Parathyroid adenoma (tissue), 2 donors: ENCODE measurements at regions not wholly inside any gene's neighbourhood (a gene's known extent, or its start where the extent isn't known, plus 50 kb on each side); places are given as distances from the start of the nearest gene placed in this dataset.

Experiments
- H2AFZ ChIP-seq: fragments of 300-600 bp; sonication (generic); one replicate; pipeline ENCODE4 v1.7.0; 2017; ENCODE audit warnings: antibody characterized with exemption, mild to moderate bottlenecking
- H3K27ac ChIP-seq: fragments of 300-600 bp; sonication (generic); one replicate; pipeline ENCODE4 v1.7.0; 2017
- H3K27me3 ChIP-seq: fragments of 300-600 bp; sonication (generic); one replicate; pipeline ENCODE4 v1.7.0; 2017; ENCODE audit warnings: low read length; ENCODE audit not compliant: control insufficient read depth, insufficient read depth
- H3K36me3 ChIP-seq: fragments of 300-600 bp; sonication (generic); one replicate; pipeline ENCODE4 v1.7.0; 2017; ENCODE audit warnings: low read length; ENCODE audit not compliant: control insufficient read depth, insufficient read depth
- H3K4me1 ChIP-seq: fragments of 300-600 bp; sonication (generic); one replicate; pipeline ENCODE4 v1.7.0; 2017; ENCODE audit warnings: control low read depth
- H3K4me2 ChIP-seq: fragments of 300-600 bp; sonication (generic); one replicate; pipeline ENCODE4 v1.7.0; 2017; ENCODE audit warnings: low read length
- H3K4me3 ChIP-seq: fragments of 300-600 bp; sonication (generic); one replicate; pipeline ENCODE4 v1.7.0; 2017; ENCODE audit warnings: low read depth, low read length
- H3K79me2 ChIP-seq: fragments of 300-600 bp; sonication (generic); one replicate; pipeline ENCODE4 v1.7.0; 2017; ENCODE audit warnings: control low read depth
- H3K9ac ChIP-seq: fragments of 300-600 bp; sonication (generic); one replicate; pipeline ENCODE4 v1.7.0; 2017; ENCODE audit warnings: mild to moderate bottlenecking
- H3K9me3 ChIP-seq: fragments of 300-600 bp; sonication (generic); one replicate; pipeline ENCODE4 v1.7.0; 2017; ENCODE audit warnings: low read length; ENCODE audit not compliant: control insufficient read depth
- CTCF ChIP-seq: fragments of 300-600 bp; sonication (generic); IDR thresholded peaks from one replicate; pipeline ENCODE4 v1.7.0; 2017; ENCODE audit warnings: antibody characterized with exemption, mild to moderate bottlenecking
- donor health status: primary hyperparathyroidism.

- no peak overlapping the region for H3K4me3 ChIP-seq
- no peak overlapping the region for H3K27ac ChIP-seq
- peaks cover 2% of the 10 kb centered on the region for H3K36me3 ChIP-seq
- no peak overlapping the region for H3K4me2 ChIP-seq
- H3K4me1 ChIP-seq: peaks cover 12% of the 10 kb centered on the region
- no peak for TF ChIP-seq CTCF
- no peaks in the 10 kb centered on the region for H3K27me3 ChIP-seq
- H3K9me3 ChIP-seq: no peaks in the 10 kb centered on the region
- H2AFZ ChIP-seq: peak overlapping the region; percentile 56
- H3K9ac ChIP-seq: no peak overlapping the region
- no peaks in the 10 kb centered on the region for H3K79me2 ChIP-seq
Measured at GRCh38 chr12:68532204-68532886, 78.4 kb upstream of the RAP1B start.

- Histone ChIP-seq H3K9ac (no peak overlapping the region), H3K4me3 (no peak overlapping the region), H3K36me3 (peaks cover 2% of the 10 kb centered on the region), H3K27me3 (no peaks in the 10 kb centered on the region), H3K4me1 (peaks cover 14% of the 10 kb centered on the region), H3K79me2 (no peaks in the 10 kb centered on the region), H3K4me2 (no peak overlapping the region), H2AFZ (peak overlapping the region; percentile 28), H3K27ac (no peak overlapping the region), H3K9me3 (no peaks in the 10 kb centered on the region)
- no peak for TF ChIP-seq CTCF
Measured at GRCh38 chr12:68532887-68533248, 77.8 kb upstream of the RAP1B start.

- Histone ChIP-seq H3K27me3 (no peaks in the 10 kb centered on the region), H2AFZ (no peak overlapping the region), H3K9ac (no peak overlapping the region), H3K4me2 (no peak overlapping the region), H3K79me2 (no peaks in the 10 kb centered on the region), H3K27ac (no peak overlapping the region), H3K36me3 (peaks cover 2% of the 10 kb centered on the region), H3K4me3 (no peak overlapping the region), H3K4me1 (peaks cover 14% of the 10 kb centered on the region), H3K9me3 (no peaks in the 10 kb centered on the region)
- no peak for TF ChIP-seq CTCF
Measured at GRCh38 chr12:68534108-68534507, 76.6 kb upstream of the RAP1B start.

GRCh38 chr12:68536885-68537485 is 73.7 kb upstream of the RAP1B start:
- H3K9me3 ChIP-seq: no peaks in the 10 kb centered on the region
- no peak overlapping the region for H3K27ac ChIP-seq
- no peak overlapping the region for H3K4me2 ChIP-seq
- no peaks in the 10 kb centered on the region for H3K79me2 ChIP-seq
- peak overlapping the region; percentile 45 for H2AFZ ChIP-seq
- H3K27me3 ChIP-seq: no peaks in the 10 kb centered on the region
- no peak overlapping the region for H3K9ac ChIP-seq
- H3K4me1 ChIP-seq: peaks cover 14% of the 10 kb centered on the region
- H3K4me3 ChIP-seq: no peak overlapping the region
- peaks cover 2% of the 10 kb centered on the region for H3K36me3 ChIP-seq
- TF ChIP-seq CTCF: no peak

GRCh38 chr12:68537571-68537970 is 73.1 kb upstream of the RAP1B start:
- no peak overlapping the region for H3K4me3 ChIP-seq
- no peak overlapping the region for H3K9ac ChIP-seq
- H3K27me3 ChIP-seq: no peaks in the 10 kb centered on the region
- H3K27ac ChIP-seq: no peak overlapping the region
- H3K9me3 ChIP-seq: no peaks in the 10 kb centered on the region
- H3K4me1 ChIP-seq: peaks cover 14% of the 10 kb centered on the region
- no peak for TF ChIP-seq CTCF
- H3K4me2 ChIP-seq: no peak overlapping the region
- no peaks in the 10 kb centered on the region for H3K79me2 ChIP-seq
- no peak overlapping the region for H2AFZ ChIP-seq
- peaks cover 2% of the 10 kb centered on the region for H3K36me3 ChIP-seq
